ENCODE measurements at regions not wholly inside any gene's neighbourhood (a gene's known extent, or its start where the extent isn't known, plus 50 kb on each side); places are given as distances from the start of the nearest gene placed in this dataset.

GRCh38 chr2:145609951-145610350, 1090.0 kb upstream of the ZEB2 start:
- no peak for TF ChIP-seq POLR2A (IDR thresholded peaks at IDR 0.05)
- TF ChIP-seq, protein P1, sequence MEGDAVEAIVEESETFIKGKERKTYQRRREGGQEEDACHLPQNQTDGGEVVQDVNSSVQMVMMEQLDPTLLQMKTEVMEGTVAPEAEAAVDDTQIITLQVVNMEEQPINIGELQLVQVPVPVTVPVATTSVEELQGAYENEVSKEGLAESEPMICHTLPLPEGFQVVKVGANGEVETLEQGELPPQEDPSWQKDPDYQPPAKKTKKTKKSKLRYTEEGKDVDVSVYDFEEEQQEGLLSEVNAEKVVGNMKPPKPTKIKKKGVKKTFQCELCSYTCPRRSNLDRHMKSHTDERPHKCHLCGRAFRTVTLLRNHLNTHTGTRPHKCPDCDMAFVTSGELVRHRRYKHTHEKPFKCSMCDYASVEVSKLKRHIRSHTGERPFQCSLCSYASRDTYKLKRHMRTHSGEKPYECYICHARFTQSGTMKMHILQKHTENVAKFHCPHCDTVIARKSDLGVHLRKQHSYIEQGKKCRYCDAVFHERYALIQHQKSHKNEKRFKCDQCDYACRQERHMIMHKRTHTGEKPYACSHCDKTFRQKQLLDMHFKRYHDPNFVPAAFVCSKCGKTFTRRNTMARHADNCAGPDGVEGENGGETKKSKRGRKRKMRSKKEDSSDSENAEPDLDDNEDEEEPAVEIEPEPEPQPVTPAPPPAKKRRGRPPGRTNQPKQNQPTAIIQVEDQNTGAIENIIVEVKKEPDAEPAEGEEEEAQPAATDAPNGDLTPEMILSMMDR (IDR thresholded peaks at IDR 0.05), result no peak
